ENCODE measurements at regions not wholly inside any gene's neighbourhood (a gene's known extent, or its start where the extent isn't known, plus 50 kb on each side); places are given as distances from the start of the nearest gene placed in this dataset.

DNA sequence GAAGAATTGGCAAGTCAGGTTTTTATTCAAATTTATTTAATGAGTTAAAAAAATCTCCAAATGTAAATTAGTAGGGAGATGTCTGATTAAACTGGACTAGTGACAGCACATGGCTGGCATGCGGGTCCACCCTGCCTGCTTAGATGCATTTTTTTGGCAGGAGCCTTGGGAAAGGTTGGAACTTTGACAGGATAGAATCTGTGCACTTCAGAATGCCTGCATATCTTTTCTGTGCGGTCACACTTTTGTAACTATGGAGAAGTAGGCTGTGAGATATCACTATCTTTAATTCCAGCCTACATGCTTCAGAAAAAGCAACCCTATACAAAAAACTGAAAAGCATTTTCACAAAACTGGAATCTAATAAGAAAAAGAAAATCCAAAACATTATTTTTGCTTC lies 317.8 kb downstream of the MBD2 start:
- peaks cover 0 to 4% of the 10 kb centered on the region in 2 experiments; a peak in 2 of 4 replicates for H3K4me1 Mint-ChIP-seq

More for the DNA sequence above, 317.8 kb downstream of the MBD2 start:
- no peak overlapping the region for H2BK5ac ChIP-seq (ENCODE audit: insufficient read length, low read length)
- no peak overlapping the region for H3K18ac ChIP-seq (ENCODE audit: insufficient read length, low read depth, low read length)
- H3K9me3 Mint-ChIP-seq, result no peaks in the 10 kb centered on the region; a peak in 1 of 5 replicates
- H3K79me2 ChIP-seq (ENCODE audit: insufficient read depth, low read length), result no peaks in the 10 kb centered on the region
- TF ChIP-seq, protein P1, sequence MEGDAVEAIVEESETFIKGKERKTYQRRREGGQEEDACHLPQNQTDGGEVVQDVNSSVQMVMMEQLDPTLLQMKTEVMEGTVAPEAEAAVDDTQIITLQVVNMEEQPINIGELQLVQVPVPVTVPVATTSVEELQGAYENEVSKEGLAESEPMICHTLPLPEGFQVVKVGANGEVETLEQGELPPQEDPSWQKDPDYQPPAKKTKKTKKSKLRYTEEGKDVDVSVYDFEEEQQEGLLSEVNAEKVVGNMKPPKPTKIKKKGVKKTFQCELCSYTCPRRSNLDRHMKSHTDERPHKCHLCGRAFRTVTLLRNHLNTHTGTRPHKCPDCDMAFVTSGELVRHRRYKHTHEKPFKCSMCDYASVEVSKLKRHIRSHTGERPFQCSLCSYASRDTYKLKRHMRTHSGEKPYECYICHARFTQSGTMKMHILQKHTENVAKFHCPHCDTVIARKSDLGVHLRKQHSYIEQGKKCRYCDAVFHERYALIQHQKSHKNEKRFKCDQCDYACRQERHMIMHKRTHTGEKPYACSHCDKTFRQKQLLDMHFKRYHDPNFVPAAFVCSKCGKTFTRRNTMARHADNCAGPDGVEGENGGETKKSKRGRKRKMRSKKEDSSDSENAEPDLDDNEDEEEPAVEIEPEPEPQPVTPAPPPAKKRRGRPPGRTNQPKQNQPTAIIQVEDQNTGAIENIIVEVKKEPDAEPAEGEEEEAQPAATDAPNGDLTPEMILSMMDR (conservative IDR thresholded peaks at IDR 0.05), result no peak
- H2BK12ac ChIP-seq (ENCODE audit: insufficient read length, low read depth, low read length), result no peak overlapping the region
- H2BK20ac ChIP-seq (ENCODE audit: low read depth, low read length, poor library complexity, severe bottlenecking), result no peak overlapping the region
- no peaks in the 10 kb centered on the region for H3K23me2 ChIP-seq (ENCODE audit: insufficient read length, low read depth, low read length, poor library complexity, severe bottlenecking)
- H2BK120ac ChIP-seq (ENCODE audit: low read depth, low read length, poor library complexity, severe bottlenecking), result no peak overlapping the region
- no peaks in the 10 kb centered on the region for H3K27me3 ChIP-seq (ENCODE audit: insufficient read depth, low read length)
- no CpG with 5 or more reads among the region's 2 CpGs for WGBS (ENCODE audit: extremely low coverage, insufficient read length, low lambda C conversion rate)
- no peak overlapping the region for H3K56ac ChIP-seq (ENCODE audit: insufficient read length, low read depth, low read length)
- H3K79me1 ChIP-seq (ENCODE audit: insufficient read depth, low read depth, low read length, poor library complexity, severe bottlenecking), result no peaks in the 10 kb centered on the region
- no peak overlapping the region for H3K27ac ChIP-seq (ENCODE audit: insufficient read length, low read depth, low read length)
- H3K23ac ChIP-seq (ENCODE audit: insufficient read length, low read depth, low read length), result no peak overlapping the region
- no peak overlapping the region for H2AFZ ChIP-seq (ENCODE audit: low read length)
- H3K4me1 ChIP-seq (ENCODE audit: insufficient read depth, low read length), result no peaks in the 10 kb centered on the region
- H2AK5ac ChIP-seq (ENCODE audit: insufficient read length, low read length), result no peak overlapping the region
- no peak for DNase-seq
- no peak overlapping the region for H2BK15ac ChIP-seq (ENCODE audit: low read depth, low read length)
- H4K91ac ChIP-seq (ENCODE audit: insufficient read length, low read depth, low read length), result no peak overlapping the region
- no peak overlapping the region for H3K4me2 ChIP-seq (ENCODE audit: insufficient read depth, insufficient read length, low read length)
- H3K4ac ChIP-seq (ENCODE audit: low read depth, low read length), result no peak overlapping the region
- no peaks in the 10 kb centered on the region for H4K20me1 ChIP-seq (ENCODE audit: control insufficient read depth, insufficient read depth, insufficient read length)
- H3K9ac ChIP-seq (ENCODE audit: extremely low read depth, insufficient read length, low read length), result no peak overlapping the region
- no peak overlapping the region for H3K4me3 Mint-ChIP-seq
- no peak overlapping the region for H4K5ac ChIP-seq (ENCODE audit: insufficient read length, low read depth, low read length)
- no peak overlapping the region for H3K27ac Mint-ChIP-seq
- no peaks in the 10 kb centered on the region for H3K9me3 ChIP-seq (ENCODE audit: control insufficient read depth, low read depth, low read length)
- H3K27me3 Mint-ChIP-seq (ENCODE audit: low read depth), result no peaks in the 10 kb centered on the region
- H3T11ph ChIP-seq (ENCODE audit: low read length), result no peak overlapping the region
- H3K36me3 Mint-ChIP-seq (ENCODE audit: insufficient read depth in 1 of 3, low read depth in 3 of 3), result no peaks in the 10 kb centered on the region
- H4K8ac ChIP-seq (replicated peaks; ENCODE audit: insufficient read length, low read depth, low read length), result no peak overlapping the region
- no peak overlapping the region for H3K14ac ChIP-seq (ENCODE audit: insufficient read depth, low read length)

Measured in H9 (cell line).